ENCODE measurements at regions not wholly inside any gene's neighbourhood (a gene's known extent, or its start where the extent isn't known, plus 50 kb on each side); places are given as distances from the start of the nearest gene placed in this dataset.

DNA sequence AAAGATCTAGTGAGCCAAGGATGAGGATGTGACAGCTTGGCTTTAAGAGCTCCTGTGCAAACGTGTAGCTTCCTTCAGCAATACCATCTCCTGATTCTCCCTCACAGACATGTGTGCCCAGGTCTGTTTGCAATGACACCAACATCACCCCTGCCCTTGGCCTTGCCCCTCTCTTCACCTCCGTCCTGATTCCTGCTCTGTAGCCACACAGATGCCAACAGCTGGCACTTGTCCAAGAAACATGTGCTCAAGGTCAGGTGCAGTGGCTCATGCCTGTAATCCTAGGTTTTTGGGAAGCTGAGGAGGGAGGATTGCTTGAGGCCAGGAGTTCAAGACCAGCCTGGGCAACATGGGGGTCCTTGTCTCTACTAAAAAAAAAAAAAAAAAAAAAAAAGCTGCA lies 103.8 kb upstream of the CRHR1 start:
- DNase-seq (ENCODE audit: low read depth, low spot score): no peak

DNA sequence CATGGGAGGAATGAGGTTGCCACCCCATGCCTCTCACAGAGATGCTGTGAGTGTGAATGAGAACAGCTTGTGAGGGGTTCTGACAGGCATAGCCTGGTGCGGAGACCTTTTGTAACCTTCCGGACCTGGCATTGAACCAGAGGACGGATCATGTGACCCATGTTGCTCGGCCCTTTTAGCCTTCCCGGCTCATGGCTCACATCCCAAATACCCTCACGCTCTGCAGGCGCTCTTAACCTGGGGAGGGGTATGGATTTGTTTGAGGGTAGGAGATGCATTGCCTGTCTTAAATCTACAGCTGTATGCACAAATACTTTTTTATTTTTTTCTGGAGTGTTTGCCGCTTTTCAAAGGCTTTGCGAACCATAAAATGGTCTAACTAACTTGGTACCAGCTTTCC lies 102.4 kb upstream of the CRHR1 start:
- DNase-seq (ENCODE audit: low read depth, low spot score): no peak

DNA sequence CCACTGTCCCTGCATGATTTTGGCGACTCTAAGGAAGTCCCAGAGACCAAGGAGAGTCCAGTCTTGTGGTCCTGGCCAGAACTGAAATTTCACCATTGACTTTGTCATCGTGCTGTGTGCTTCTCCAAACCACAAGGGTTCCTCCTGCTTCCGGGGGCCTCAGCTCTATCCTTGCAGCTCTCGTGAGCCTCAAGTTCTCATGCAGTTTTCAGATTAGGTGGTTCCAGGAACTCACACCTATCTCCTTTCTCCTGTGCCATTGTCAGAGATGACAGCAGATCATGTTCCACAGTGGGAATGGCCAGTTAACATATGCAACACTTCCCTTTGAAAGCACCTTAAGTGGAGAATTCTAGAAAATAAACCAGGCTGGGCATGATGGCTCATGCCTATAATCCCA lies 97.9 kb upstream of the CRHR1 start:
- DNase-seq (ENCODE audit: low read depth, low spot score): no peak

DNA sequence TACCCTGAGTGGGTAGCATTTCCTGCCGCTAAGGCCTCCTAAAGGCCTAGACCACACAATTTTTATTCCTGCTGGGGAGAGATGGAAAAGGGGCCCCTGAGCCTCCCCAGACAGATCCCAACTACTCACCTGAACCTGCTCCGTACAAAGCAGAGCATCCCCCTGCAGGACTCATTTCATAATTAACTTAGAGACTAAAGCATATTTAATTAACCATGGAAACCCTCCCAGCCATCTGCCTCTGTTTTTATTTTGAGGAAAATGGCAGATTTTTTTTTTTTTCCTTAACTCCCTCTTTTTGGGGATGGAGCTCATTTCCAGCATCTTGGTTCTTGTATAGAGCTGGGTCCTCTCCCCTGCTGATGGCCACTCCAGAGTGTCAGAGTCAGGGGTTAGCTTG lies 96.5 kb upstream of the CRHR1 start:
- DNase-seq (ENCODE audit: low read depth, low spot score): no peak

DNA sequence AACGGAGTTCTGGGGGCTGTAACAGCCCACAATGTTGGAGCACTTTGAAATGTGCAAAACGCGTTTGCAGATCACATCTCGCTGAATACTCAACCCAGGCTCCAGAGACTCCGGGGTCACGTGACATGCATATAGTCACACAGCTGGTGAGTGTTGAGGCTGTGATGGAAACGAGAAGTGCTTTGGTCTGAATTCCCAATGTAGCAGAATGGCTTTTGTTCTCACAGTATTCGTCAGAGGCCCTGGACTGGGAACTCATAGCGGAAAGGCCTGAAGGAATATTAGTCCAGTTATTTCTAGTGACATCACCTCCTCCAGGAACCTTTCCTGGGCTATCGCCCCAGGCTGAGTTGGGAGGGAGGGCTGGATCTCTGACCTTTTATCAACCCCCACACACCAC lies 95.8 kb upstream of the CRHR1 start:
- no peak for DNase-seq (ENCODE audit: low read depth, low spot score)

DNA sequence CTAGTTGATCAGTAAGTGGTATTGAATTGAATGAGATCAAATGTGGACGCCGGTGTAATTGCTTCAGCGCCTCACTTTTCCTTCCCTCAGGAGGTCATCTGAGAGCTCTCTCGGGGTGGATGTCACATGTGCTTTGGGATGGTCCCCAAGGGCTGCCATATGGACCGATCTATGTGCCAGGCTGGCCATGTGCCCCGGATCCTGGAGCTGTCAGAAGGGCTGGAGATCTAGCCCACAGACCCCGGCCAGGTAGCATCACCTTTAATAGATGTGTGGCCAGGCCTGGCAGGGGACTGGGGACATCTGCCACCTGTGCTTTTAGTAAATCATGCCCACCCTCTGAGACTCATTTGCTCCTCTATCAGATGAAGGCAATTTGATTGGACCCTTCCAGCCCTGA lies 95.3 kb upstream of the CRHR1 start:
- DNase-seq (ENCODE audit: low read depth, low spot score): no peak

DNA sequence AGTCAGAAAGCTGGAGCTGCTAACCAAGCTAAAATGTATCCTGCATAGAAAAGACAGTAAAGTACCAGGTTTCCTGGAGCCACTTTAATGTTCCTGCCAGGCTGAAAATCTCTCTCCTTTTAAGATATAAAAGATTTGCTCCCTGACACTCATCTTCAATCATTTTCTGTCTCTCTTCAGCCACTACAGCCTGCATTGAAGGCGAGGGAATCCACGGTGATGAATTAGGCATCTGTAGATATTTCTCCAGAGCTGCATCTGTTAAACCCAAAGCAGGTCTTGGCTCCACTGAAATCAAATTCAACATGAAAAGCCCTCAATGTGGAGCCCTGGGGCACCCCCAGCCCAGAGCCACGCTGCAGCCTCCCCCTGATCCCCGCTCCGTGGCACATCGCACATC lies 94.7 kb upstream of the CRHR1 start:
- no peak for DNase-seq (ENCODE audit: low read depth, low spot score)

DNA sequence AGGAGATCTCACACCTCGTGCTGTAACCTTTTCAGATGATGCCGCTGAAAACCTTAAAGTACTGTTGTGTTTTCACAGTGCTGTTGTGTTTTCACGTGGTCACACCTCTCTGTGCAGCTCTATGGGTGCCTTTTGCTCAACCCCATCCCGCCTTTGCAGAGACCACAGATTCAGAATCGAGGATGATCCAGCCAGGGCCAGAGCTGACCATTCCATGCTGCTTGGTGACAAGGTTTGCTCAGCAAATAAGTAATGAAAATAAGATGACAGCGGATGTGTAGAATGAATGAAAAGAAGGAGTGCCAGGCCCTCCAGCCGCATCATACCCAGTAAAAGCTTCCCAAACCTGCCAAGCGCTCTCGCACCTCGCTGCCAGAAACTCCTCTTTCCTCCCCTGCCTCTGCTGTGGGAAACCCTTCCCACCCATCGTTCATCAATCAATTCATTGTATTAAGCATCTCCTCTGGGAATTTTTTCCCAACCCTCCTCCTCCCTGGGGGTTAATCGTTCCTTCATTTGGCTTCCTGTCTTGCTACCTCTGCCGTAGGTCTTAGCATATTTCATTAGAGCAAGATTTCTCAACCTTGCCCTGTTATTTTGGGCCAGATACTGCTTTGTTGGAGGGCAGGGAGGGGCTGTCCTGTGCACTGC lies 93.4 kb upstream of the CRHR1 start:
- DNase-seq (ENCODE audit: low read depth, low spot score): no peak

DNA sequence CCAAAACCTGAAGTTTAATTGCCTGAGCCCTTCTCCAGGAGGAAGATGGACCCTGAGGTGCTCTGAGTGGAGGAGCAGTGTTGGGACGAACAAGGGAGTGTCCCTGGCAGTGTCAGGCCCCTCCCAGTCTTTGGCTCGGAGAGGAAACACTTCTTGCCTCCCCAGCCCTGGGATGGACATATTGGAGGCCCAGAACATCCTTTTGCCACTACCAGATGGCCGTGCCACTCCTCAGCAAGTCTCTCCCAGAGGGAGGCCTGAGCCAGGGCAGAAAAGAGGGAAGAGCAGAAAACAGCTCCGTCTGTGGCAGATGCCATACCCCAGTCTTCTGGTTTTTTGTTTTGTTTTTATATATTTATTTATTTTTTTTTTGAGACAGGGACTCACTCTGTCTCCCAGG lies 91.5 kb upstream of the CRHR1 start:
- DNase-seq (ENCODE audit: low read depth, low spot score): no peak

DNA sequence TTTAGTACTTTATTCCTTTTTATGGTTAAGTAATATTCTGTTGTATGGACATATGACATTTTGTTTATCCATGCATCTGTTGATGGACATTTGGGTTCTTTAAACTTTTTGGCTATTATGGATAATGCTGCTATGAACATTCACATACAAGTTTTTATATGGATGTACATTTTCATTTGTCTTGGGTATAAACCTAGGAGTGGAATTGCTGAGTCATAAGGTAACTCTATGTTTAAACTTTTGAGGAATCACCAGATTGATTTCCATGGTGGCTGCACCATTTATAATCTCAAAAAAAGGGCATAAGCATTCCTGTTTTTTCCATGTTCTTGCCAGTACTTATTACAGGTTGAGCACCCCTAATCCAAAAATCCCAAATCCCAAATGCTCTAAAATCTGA lies 90.3 kb upstream of the CRHR1 start:
- DNase-seq (ENCODE audit: low read depth, low spot score): no peak

DNA sequence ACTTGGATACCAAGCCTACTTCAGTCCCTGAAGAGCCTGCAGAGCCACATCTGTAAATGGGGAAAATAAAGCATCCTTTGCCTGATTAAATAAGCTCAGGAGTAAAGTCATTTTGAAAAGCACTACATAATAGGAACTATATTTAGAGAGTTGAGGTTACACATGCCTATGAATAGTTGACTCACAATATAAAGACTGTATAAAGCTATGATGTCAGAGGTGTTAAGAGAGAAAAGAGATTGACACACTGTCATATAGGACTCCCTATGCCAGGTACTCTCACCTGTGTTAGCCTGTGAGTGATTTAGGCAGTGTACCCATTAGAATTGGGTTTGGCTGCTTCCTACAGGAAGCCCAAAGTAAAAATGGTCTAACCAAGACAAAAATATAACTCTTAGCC lies 87.7 kb upstream of the CRHR1 start:
- no peak for DNase-seq (ENCODE audit: low read depth, low spot score)

DNA sequence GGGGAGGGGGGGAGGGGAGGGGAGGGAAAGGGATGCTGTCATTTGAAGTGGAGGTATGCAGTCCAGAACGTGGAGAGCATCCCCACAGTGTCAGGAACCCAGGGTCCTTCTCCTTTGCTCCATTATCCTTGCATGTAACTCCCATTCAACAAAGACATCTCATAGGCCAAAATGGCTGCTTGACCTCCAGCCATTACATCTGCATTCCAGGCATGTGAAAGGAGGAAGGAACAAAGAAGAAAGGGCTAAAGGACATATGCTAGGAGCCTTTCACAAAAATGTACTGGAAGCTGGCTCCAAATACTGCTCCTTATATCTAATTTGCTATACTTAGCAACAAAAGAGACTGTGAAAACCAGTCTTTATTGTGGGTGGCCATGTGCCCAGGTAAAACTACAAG lies 87.0 kb upstream of the CRHR1 start:
- no peak for DNase-seq (ENCODE audit: low read depth, low spot score)

DNA sequence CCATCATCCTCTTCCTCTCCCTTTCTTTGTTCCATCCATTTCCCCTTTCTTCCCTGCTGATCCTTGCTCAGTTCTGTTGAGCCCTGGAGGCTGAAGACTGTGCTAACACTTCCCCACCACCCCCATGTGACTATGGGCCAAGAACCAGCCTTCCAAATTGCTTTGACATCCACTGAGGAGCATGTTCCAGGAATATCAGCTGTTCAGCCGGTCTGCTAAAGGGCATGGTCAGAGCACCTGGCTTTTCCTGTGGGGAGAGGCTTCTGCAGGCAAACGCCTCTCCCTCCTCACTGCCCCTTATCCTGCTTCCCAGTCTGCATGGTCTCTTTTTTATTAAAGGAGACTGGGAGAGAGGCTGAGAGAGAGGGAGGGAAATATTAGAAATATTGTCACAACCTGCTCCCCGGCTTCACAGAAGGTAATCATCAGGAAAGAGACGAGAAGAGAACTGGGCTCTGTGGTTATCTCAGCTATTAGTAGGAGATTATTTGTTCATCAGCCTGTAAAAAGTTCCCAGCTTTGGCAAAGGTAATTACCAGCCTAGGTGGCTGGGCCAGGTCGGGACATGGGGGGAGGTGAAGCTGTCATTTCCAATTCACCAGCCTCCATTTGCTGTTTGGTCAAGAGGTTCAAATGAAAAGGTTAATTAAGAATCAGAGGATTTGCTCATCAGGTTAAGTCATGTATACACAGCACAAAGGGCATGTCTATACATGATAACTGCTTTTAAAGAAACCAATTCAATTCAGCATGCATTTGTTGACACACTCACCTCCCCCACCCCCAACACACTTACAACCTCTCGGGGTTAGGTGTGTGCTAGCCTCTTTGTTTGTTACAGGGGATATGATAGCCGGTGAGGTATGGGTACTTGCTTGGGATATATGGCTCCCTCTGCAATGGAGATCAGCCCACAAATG lies 83.7 kb upstream of the CRHR1 start:
- no peak for DNase-seq (ENCODE audit: low read depth, low spot score)

DNA sequence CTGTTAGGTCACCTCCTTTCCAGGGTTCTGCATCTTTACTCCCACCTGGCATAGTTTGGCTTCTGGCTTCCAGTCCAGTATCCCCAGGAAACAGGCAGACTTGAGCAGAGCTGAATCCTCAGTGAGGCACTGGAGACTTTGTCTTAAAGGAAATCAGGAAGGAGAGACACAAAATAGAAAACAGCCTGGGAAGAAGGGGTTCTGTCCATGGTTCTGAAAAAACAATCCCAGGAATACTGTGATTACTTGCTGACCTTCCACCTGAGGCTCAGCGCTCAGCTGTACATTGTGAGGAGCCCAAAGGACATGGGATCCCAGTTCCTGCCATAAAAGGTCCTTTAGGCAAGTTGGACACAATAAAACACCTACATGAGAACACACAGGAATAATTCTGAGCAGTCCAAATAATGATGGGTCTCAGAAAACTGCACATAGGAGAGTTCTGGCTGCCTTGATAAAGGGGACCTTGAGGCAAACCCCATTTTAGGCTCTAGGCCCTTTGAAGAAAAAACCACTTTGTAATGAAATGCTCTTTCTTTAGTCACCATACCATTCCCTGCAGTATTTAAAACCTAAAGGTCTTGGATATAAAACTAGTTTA lies 81.4 kb upstream of the CRHR1 start:
- no peak for DNase-seq (ENCODE audit: low read depth, low spot score)

DNA sequence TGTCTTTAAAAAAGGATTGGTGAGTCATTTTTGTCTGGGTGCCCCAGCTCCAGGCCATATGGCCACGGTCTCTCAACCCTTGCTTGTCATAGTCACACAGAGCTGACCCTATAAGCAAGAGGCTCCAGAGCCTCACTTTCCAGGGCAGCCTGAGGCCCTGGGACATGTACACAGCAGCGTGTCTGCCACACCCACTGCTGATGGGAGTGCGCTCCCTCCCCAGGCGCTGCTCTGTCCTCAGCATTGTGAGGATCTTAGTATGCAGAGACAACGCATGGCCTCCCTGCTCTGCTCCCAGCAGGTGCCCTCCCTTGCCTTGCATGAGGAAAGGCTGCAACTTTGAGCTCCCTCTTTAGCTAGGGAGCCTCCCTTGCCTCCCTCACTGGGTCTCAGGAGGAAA lies 80.8 kb upstream of the CRHR1 start:
- DNase-seq (ENCODE audit: low read depth, low spot score): no peak

DNA sequence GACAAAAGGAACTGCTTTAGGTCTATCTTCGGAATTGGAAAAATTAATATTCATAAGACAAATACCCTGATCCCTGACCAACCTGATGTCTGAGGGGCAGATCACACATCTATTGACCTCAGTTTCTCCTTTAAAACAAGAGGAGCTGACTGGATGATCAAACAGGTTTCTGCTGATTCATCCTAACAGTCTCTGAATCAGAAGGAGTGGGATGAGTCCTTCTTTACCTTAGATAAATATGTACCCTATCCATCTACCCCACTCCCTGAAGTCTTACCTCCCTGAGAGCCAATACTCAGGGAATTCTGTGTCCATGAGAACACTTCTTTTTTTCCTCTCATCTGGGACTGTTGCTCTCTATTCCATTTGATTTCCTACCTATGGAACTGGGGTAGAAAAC lies 80.3 kb upstream of the CRHR1 start:
- DNase-seq (ENCODE audit: low read depth, low spot score): no peak

DNA sequence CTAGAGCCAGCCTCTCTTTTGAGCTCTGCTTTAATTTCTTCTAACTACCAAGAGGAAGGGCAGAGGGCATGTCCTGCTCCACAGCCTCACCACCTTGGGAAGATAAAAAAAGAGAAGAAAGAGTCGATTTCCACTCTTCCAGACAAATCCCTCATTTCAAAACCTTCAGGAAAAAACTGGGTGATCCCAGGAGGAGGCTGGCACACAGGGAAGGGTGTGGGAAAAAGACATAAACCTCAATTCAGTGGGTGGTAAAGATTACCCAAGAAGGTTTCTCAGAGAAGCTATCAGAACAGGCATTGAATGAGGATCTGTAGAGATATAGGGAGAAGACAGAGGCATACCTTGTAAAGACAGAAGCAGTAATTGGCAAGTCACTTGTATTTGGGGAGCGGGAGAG lies 79.9 kb upstream of the CRHR1 start:
- no peak for DNase-seq (ENCODE audit: low read depth, low spot score)

DNA sequence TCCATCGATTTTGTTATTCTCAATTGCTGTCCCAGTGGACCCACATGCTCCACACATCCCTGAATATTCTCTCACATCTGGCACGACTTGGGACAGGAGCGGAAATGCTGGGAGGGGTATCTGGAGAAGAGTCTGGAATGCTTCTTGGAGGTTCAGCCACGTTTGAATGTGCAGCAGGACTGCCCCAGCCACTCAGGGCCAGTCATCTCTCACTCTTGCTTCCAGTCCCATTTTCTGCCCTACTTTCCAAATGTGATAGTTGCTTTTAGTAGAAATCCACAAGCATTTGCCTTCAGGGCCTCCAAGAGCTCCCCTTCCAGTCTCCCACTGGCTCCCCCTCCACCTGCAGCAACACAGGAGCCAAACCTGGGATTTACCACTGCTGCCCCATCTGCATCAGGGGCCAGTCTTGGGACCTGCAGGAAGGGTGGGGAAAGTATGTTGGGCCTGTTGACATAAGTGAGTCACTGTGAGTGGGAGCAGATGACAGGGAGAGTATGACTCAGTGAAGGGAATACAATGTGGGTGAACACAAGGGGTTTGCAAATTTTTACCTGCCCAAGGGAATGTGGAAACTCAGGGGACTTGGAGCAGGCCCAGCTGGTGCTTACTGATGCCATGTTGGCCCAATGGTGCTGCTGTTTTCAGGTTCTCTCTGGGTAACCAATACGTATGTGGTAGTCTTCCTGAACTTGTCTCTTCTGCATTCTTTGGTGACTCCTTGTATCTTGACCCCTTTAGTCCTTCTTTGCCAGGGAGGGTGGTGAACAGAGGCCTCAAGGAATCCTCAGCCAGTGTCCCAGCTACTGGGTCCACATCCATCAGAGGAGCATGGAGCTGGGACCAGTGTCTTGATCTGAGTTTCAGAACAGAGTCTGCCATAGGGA lies 78.8 kb upstream of the CRHR1 start:
- DNase-seq (ENCODE audit: low read depth, low spot score): no peak

DNA sequence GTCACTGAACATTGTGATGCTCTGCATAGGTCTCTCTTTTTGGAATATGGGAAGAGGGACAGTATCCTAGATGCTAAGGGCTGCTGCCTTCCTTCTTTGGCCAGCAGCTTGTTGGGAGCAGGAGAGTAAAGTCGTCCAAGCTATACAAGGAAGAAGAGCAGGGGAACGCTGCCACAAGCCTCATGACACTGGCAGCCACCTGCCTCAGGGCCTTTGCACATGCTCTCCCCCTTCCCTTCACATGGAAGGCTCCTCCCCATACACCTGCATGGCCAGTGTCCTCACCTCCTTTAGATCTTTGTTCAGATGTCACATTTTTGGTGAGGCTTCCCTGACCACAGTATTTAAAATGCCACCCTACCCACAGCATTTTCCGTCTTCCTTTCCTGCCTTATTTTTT lies 78.1 kb upstream of the CRHR1 start:
- DNase-seq (ENCODE audit: low read depth, low spot score): no peak

DNA sequence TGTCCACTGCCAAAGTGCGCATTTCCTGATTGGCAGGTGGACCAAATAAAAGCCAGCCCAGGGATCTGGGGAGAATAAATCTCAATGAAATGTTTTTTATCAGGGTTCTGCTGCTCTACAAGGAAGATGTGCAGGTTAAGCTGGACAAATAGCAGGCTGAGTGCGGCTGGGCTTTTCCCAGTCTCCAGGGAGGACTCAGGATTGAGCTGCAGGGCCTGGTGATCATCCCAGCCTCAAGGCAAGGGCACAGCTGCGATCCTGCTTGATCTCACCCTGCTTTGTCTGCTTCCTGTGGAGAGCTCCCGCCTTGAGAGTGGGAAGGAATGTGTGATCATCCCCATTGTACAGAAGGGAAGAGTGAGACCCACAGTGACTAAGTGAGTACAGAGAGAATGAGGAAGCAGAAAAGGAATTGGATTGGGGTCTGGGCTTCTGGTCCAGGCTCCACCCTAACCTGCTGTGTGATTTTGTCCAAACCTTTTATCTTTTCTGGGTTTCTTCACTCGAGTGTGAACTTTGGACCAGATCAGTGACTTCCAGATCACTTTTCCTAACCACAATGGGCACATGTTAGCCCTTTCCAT lies 75.3 kb upstream of the CRHR1 start:
- DNase-seq (ENCODE audit: low read depth, low spot score): no peak

DNA sequence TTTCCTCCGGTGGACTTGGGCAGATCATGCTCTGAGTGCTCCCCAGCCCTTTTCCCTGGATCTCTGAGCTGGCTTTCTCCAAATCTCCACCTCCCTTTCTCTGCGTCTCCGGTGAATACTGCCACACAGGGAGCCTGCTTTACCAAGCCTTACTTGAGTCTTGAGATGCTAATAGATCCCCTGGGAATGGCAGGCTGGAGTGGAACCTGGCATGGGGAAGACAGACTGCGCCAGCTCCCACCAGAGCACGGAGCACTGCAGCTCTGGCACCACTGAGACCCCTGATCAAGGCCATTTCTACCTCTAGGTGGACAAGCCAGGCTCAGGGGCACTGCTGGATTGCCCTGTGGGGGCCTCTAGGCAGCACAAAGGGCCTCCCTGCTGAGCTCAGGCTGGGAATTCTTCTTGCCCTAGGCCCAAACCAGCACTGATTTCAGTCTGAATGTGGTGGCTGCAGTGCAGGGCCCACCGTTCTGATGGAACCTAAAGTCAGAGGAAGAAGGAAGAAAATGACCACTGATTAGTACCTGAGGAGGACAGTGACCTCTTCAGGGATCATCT lies 74.3 kb upstream of the CRHR1 start:
- no peak for DNase-seq (ENCODE audit: low read depth, low spot score)
